ACC112 (cell line): ENCODE measurements at regions not wholly inside any gene's neighbourhood (a gene's known extent, or its start where the extent isn't known, plus 50 kb on each side); places are given as distances from the start of the nearest gene placed in this dataset.

Source experiments
- H2AFZ ChIP-seq: fragments of 200-600 bp; sonication (generic); one replicate; pipeline ENCODE4 v1.6.0; 2017; ENCODE audit warnings: antibody characterized with exemption, low read length; ENCODE audit not compliant: unreplicated experiment
- H3K27ac ChIP-seq: fragments of 200-600 bp; sonication (generic); 2 replicates; pipeline ENCODE4 v1.5.1; 2014; ENCODE audit warnings: low read depth, mild to moderate bottlenecking, antibody characterized with exemption, low read length, moderate library complexity
- H3K27me3 ChIP-seq: fragments of 200-600 bp; sonication (generic); 2 replicates; pipeline ENCODE4 v1.6.1; 2014; ENCODE audit warnings: mild to moderate bottlenecking, antibody characterized with exemption, low read length, moderate library complexity, mixed read lengths; ENCODE audit not compliant: insufficient read depth
- H3K36me3 ChIP-seq: fragments of 200-600 bp; sonication (generic); 2 replicates; pipeline ENCODE4 v1.6.1; 2016; ENCODE audit warnings: mild to moderate bottlenecking, antibody characterized with exemption, low read length, moderate library complexity, mixed read lengths; ENCODE audit not compliant: insufficient read depth
- H3K4me1 ChIP-seq: fragments of 200-600 bp; sonication (generic); one replicate; pipeline ENCODE4 v1.6.1; 2016; ENCODE audit warnings: low read length, mixed read lengths; ENCODE audit not compliant: insufficient read depth, unreplicated experiment, control insufficient read depth
- H3K4me3 ChIP-seq: fragments of 200-600 bp; sonication (generic); 2 replicates; pipeline ENCODE4 v1.5.1; 2014; ENCODE audit warnings: mild to moderate bottlenecking, low read depth, low read length
- H3K79me2 ChIP-seq: fragments of 200-600 bp; sonication (generic); one replicate; pipeline ENCODE4 v1.6.0; 2016; ENCODE audit warnings: low read length; ENCODE audit not compliant: control insufficient read depth, unreplicated experiment, insufficient read depth

DNA sequence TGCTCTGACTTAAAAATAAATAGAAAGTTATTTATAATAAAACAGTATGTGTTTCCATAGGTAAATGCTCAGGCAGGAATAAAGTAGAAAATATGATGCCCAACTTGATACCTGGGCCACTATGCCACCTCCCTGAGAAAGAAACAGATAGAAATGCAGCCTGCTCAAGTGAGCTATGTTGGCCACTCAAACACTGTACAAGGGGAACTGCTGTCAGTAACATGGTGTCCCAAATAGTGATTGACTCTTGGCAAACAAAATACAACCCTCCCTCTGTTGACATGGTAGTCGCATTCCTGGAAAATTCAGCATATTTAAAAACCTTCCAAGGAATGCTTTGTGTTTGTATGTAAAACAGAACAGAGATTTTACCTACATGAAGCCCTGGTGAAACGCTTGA, 66.9 kb upstream of the KCNE2 start:
- Histone ChIP-seq H3K4me1 (no peaks in the 10 kb centered on the region), H3K27me3 (peaks cover 71% of the 10 kb centered on the region), H2AFZ (no peak overlapping the region), H3K27ac (no peak overlapping the region), H3K4me3 (no peak overlapping the region), H3K36me3 (no peaks in the 10 kb centered on the region), H3K79me2 (no peaks in the 10 kb centered on the region)

DNA sequence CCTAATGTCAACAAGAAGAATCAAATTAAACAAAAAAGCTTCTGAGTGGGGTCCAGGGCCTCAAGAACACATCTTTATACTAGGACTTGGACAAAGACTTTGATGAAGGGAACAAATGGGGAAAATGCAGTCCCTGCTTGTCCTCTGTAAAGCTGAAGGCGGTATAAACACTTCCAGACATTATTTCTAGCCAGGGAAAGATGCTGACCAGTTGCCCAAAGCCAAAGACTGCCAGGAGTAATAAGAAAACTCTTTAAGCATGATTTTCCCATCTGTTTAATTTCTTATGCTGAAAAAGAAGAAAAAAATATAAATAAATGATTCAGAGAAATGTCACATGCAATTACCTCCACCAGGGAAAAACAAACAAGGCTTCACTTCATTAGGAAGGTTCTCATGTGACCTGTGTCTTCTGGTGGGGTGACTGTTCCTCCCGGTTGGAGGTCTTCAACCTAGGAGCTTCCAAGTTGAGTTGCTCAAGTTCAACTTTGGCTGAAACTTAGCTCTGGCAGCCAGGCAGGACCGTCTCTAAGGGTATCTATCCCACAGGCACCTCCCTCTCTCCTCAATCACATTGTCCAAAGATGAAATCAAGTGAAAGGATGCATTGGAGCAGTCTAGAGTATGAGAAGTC, 65.2 kb upstream of the KCNE2 start:
- Histone ChIP-seq H3K4me3 (no peak overlapping the region), H3K36me3 (no peaks in the 10 kb centered on the region), H3K27ac (no peak overlapping the region), H3K4me1 (no peaks in the 10 kb centered on the region), H2AFZ (no peak overlapping the region), H3K27me3 (peaks cover 74% of the 10 kb centered on the region), H3K79me2 (no peaks in the 10 kb centered on the region)

DNA sequence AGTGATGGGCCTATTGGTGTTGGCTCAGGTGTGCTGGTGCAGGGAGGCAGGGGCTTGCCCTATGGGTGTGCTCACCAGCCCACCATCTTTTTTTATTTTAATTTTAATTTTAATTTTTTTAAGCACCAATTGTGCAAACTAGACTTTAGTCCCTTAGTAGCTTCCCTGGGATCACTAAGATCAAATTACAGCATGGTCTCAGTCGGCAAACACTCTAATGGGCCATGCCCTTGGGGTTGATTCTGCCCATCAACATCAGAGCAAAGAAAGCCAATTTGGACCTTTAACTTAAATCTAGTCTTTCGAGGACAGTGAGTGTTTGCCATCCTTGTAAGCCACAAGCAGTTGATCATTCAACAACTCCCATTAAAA, 64.7 kb upstream of the KCNE2 start:
- H3K27ac ChIP-seq, result no peak overlapping the region

DNA sequence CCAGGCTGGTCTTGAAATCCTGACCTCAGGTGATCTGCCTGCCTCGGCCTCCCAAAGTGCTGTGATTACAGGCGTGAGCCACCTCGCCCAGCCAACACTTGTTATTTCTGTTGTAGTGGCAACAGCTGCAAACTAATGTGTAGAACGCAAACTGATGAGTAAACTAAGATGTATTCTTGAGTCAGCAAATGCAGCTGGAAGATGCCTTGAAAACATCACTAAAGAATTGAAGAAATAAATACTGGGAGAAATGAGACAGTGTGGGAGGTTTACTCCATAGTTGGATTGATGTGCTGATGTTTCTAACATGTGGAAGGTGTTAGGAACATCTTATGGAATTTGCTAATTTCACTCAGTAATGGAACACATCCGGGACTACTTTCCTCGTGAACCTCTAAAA, 61.3 kb upstream of the KCNE2 start:
- no peaks in the 10 kb centered on the region for H3K36me3 ChIP-seq
- H2AFZ ChIP-seq, result no peak overlapping the region
- no peak overlapping the region for H3K4me3 ChIP-seq
- no peaks in the 10 kb centered on the region for H3K4me1 ChIP-seq
- H3K27ac ChIP-seq, result no peak overlapping the region
- H3K79me2 ChIP-seq, result no peaks in the 10 kb centered on the region
- H3K27me3 ChIP-seq, result peaks cover 78% of the 10 kb centered on the region

More for the DNA sequence above, 64.7 kb upstream of the KCNE2 start:
- Histone ChIP-seq H2AFZ (no peak overlapping the region), H3K79me2 (no peaks in the 10 kb centered on the region), H3K4me1 (no peaks in the 10 kb centered on the region), H3K27me3 (peaks cover 75% of the 10 kb centered on the region), H3K36me3 (no peaks in the 10 kb centered on the region), H3K4me3 (no peak overlapping the region)

DNA sequence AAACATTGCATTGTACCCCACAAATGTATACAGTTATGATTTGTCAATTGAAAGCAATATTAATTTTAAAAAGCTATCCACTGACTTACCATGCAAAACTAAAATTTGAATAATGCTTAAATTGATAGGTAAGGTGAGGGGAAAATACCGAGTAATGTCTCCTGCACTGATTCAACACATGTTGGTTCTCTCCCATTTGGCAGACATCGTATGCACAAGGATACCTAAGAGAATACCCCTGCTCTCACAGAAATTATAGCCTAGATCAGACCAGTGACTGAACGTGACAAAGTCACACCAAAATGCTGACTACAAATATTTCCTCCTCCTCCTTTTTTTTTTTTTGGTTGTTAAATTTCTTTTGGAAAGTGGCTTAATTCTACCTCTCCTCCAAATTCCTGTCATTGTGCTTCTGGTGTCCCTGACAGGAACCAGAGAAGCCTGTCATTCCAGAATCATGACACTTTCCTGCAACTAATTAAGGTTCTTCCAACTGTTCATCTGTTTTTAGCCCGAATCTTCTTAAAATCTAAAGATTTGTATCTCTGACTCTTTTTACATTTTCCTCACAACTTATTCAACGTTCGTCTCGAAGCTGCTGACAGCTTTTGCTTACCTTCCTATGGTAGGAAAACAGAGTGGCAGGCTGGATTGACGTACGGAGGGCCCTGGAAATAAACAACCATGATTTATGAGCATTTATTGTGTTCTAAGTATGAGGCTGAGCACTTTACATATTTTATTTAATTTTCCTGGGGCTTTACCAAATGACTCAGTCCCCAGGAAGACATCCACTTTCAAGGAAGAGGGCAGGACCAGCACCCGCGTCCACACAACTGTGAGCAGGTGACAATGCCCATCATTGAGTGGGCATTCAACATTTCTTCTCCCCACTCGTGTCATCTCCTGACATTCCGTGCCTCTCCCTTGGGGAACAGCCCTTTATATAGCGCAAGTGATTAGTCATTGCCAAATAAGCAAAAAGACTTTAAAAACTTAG, 57.9 kb upstream of the KCNE2 start:
- Histone ChIP-seq H3K27ac (no peak overlapping the region), H3K4me1 (no peaks in the 10 kb centered on the region), H3K36me3 (no peaks in the 10 kb centered on the region), H2AFZ (no peak overlapping the region), H3K27me3 (peaks cover 51% of the 10 kb centered on the region), H3K4me3 (no peak overlapping the region), H3K79me2 (no peaks in the 10 kb centered on the region)

DNA sequence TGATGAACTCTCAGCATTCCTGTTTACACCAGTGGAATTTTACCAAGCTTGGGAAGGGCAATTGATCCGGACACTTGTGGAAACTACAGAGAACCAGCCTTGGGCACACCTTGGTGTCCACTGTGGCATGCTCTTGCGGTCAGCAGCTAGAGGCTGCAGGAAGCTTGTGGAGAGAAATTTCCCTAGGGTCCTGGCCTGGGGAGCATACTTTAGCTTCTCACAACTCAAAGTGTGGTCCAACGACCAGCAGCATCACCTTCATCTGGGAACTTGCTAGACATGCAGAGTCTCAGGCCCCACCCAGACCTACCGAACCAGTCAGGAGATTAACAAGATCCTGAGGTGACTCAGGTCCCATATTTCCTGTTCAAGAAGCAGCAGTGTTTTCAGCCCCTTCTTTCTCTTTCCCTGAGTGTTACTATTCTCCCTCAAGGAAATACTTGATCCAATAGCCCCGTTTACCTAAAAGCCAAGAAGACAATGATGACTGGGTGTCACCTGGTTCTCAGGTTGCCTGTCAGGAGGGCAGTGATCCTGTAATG, 55.7 kb upstream of the KCNE2 start:
- Histone ChIP-seq H3K27ac (no peak overlapping the region), H3K4me1 (peaks cover 2% of the 10 kb centered on the region), H3K4me3 (no peak overlapping the region), H3K79me2 (no peaks in the 10 kb centered on the region), H3K36me3 (no peaks in the 10 kb centered on the region), H3K27me3 (peaks cover 34% of the 10 kb centered on the region), H2AFZ (no peak overlapping the region)

DNA sequence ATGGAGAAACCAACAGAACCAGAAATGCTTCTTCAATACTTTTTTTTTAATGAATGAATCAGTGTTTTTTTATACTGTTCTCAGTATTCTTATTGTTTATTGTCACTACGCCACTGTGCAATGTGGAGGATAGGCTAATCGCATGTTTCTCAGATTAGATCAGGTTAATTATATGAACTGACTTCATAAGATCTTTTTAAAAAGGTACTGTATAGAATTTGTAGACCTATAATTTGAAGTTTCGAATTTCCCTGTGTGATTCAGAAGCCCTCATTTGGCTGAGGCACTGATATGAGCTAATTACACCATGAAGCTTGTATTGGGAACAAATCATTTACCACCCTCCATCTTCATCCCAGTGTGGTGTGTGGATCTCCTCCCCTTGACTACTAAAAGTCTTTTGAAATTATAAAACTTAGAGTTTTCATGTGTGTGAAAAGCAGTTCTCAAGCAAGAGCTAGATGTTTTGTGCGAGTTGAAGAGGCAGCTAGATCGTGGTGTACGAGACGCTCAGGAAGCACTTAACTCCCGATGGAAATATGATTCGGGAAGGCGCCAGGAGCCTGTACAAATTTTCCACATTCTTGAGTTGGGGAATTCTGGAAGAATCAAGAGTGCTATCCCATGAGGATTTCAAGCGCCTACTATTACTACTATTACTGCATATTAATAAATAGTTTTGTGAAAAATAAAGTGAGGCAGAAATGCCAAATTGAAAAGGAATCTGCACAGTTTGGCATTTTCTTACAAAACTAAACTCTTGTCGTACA, 52.1 kb upstream of the KCNE2 start:
- peaks cover 5% of the 10 kb centered on the region for H3K4me1 ChIP-seq
- H3K27me3 ChIP-seq, result peaks cover 18% of the 10 kb centered on the region
- no peaks in the 10 kb centered on the region for H3K79me2 ChIP-seq
- no peak overlapping the region for H3K4me3 ChIP-seq
- H2AFZ ChIP-seq, result no peak overlapping the region
- H3K36me3 ChIP-seq, result no peaks in the 10 kb centered on the region
- no peak overlapping the region for H3K27ac ChIP-seq

DNA sequence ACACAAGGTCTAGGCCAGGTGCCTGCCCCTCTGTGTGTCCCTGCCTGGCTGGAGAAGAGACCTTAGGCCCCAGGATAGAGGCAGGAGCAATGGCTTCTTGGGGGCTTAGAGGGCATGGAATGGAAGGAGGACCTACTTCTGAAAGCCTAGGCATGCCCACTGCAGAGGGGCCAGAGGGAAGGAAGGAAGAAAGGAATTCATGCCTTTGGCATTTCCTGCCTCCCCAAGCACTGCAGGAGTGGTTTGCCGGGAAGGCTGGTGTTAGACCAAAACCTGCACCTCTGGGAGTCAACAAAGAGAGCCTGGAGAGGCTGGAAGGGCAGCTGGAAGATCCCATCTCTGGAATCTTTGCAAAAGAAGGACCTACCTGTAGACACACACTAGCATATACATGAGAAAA, 50.7 kb upstream of the KCNE2 start:
- Histone ChIP-seq H3K4me1 (peaks cover 5% of the 10 kb centered on the region), H3K27me3 (peaks cover 28% of the 10 kb centered on the region), H3K36me3 (no peaks in the 10 kb centered on the region), H3K79me2 (no peaks in the 10 kb centered on the region), H2AFZ (no peak overlapping the region), H3K4me3 (no peak overlapping the region), H3K27ac (no peak overlapping the region)
